Breast epithelium (tissue), 4 donors: ENCODE measurements at regions not wholly inside any gene's neighbourhood (a gene's known extent, or its start where the extent isn't known, plus 50 kb on each side); places are given as distances from the start of the nearest gene placed in this dataset.

Source experiments
- DNase-seq, 2 donors: peaks; one replicate each; pipeline ENCODE4 v3.0.0-alpha.2; 2019; ENCODE audit warnings: low spot score in 2 of 2
- H3K27ac ChIP-seq, 2 donors: fragments of 200-600 bp; sonication (generic) in 1 of 2; one replicate each; pipeline ENCODE4 v1.5.1; 2016 to 2019; ENCODE audit warnings: mild to moderate bottlenecking in 1 of 2
- H3K27me3 ChIP-seq, 2 donors: fragments of 200-600 bp; sonication (generic) in 1 of 2; one replicate each; pipeline versions ENCODE4 v1.5.1 to v1.6.0; 2017 to 2019; ENCODE audit warnings: control low read depth in 1 of 2, mild to moderate bottlenecking in 1 of 2
- H3K36me3 ChIP-seq: fragments of 200-600 bp; one replicate; pipeline ENCODE4 v1.5.1; 2019
- H3K4me1 ChIP-seq, 2 donors: fragments of 200-600 bp; sonication (generic); one replicate each; pipeline ENCODE4 v1.5.1; 2016 to 2019; ENCODE audit warnings: control low read depth in 1 of 2
- H3K4me3 ChIP-seq, 3 donors: fragments of 200-600 bp; sonication (generic); 1 replicate in 2 of 3; 2 replicates in 1 of 3; pipeline ENCODE4 v1.5.1; 2016 to 2019; ENCODE audit warnings: mild to moderate bottlenecking in 3 of 3, moderate library complexity in 2 of 3
- H3K9me3 ChIP-seq, 2 donors: fragments of 200-600 bp; sonication (generic) in 1 of 2; one replicate each; pipeline ENCODE4 v1.5.1; 2016 to 2019; ENCODE audit warnings: control low read depth in 1 of 2
- POLR2A ChIP-seq: fragments of 450-650 bp; IDR thresholded peaks from one replicate; pipeline ENCODE4 v1.6.1; 2016; ENCODE audit warnings: antibody characterized with exemption, mild to moderate bottlenecking, moderate library complexity
- POLR2AphosphoS5 ChIP-seq, 3 donors: sonication (generic); formaldehyde crosslinking; IDR thresholded peaks; one replicate each; pipeline ENCODE4 v1.6.1; 2017; ENCODE audit warnings: antibody characterized with exemption in 3 of 3
- intact Hi-C: fragments of 100-400 bp; cut with DNase I; formaldehyde crosslinking; loops from one replicate; pipeline ENCODE4 v1.15.1; 2023; ENCODE audit warnings: low total_unique reads
- TF ChIP-seq, protein P1 (sequence below), 3 donors: fragments of 450-650 bp; IDR thresholded peaks; one replicate each; pipeline ENCODE4 v1.5.1; 2016 to 2017; ENCODE audit warnings: antibody characterized with exemption in 3 of 3, mild to moderate bottlenecking in 3 of 3, moderate library complexity in 3 of 3

DNA sequence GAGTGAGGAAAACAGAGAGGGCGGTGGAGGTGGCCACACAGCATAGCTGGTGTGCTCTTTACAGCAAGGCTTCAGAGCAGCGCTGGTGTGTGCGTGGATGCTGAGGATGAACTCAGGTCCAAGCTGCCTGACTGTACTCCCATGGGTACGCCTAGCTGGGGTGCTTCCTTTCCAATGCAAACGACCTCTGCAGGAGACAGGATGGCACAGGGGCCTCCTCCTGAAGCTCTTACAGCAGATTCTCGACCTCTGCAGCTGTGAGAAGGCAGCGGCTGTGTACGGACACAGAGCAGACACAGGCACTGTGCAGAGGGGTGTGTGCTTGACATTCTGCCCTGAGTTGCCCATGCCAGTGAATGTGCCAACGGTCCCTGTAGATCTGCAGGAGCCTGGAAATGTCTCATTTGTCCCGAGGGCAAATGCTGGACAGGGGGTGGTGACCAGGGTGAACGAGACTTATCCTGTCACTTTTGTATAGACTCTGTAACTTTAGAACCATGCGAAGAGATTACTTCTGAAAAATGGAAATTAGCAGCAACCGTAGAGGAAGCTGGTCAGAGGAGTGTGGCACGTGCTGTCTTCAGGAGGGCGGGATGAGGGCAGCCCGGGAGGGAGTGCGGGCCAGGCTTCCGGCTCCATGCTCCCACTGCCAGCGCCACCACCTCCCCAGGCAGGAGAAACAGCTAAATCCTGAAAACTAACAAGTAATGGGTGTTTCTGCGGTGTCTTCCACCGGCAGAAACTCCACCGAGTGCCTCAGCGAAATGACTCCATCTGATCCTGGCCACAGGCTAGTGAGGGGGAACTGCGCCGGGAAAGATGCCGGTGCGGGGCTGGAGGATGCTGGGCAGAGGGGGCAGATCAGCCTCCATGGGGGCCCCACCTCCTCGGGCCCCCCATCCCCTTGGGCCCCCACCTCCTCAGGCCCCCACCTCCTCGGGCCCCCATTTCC lies 120.9 kb upstream of the RPS6KA2 start:
- no peak for DNase-seq
- Histone ChIP-seq H3K4me1 (no peaks in the 10 kb centered on the region), H3K27ac (no peak overlapping the region), H3K27me3 (peaks cover 0 to 3% of the 10 kb centered on the region in 2 donors), H3K9me3 (no peaks in the 10 kb centered on the region), H3K36me3 (no peaks in the 10 kb centered on the region), H3K4me3 (no peak overlapping the region)
- TF ChIP-seq, protein P1, sequence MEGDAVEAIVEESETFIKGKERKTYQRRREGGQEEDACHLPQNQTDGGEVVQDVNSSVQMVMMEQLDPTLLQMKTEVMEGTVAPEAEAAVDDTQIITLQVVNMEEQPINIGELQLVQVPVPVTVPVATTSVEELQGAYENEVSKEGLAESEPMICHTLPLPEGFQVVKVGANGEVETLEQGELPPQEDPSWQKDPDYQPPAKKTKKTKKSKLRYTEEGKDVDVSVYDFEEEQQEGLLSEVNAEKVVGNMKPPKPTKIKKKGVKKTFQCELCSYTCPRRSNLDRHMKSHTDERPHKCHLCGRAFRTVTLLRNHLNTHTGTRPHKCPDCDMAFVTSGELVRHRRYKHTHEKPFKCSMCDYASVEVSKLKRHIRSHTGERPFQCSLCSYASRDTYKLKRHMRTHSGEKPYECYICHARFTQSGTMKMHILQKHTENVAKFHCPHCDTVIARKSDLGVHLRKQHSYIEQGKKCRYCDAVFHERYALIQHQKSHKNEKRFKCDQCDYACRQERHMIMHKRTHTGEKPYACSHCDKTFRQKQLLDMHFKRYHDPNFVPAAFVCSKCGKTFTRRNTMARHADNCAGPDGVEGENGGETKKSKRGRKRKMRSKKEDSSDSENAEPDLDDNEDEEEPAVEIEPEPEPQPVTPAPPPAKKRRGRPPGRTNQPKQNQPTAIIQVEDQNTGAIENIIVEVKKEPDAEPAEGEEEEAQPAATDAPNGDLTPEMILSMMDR (IDR thresholded peaks at IDR 0.05) = no peak
- TF ChIP-seq POLR2AphosphoS5 (IDR thresholded peaks at IDR 0.05) (no peak), POLR2A (no peak)
- intact Hi-C loops = no loop called here

DNA sequence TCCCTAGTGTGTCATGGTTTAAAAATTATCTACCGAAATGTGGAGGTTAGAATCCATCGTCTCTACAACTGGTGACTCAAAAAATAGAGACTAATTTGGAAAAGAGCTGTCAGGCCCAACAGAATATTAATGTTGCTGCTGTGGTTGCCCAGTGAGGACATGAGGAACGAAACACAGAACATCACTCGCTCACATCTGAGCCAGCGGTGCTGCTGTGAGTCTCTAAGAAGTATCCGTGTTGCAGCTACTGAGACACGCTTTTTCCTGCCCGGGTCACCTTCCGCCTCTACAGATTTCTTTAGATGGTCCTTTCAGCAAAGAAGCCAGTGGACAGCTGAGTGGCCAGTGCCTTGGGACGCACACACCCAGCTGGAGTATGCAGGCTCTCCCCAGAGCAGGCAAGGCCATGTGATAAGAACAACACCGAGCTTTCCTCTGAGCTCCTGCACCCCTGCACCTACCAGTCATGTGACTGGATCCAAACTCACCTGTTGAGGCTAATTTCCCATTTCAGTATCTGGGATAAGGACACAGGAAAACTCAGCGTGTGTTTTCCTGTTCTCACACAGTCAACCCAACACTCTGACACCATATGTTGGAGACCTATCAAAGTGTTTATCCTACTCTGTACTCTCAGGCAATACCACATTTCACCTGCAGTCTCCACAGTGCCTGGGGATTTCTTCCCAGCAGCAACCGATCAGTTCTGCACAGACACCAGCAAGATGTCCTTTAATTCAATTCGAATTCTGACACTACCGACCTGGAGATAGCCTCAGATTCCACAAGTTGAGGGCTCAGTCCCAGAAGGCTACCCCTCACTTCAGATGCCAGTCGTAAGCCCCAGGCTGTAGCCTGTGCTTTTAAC lies 119.0 kb upstream of the RPS6KA2 start:
- intact Hi-C loops = no loop called here
- Histone ChIP-seq H3K4me3 (no peak overlapping the region), H3K36me3 (no peaks in the 10 kb centered on the region), H3K27ac (no peak overlapping the region), H3K9me3 (no peaks in the 10 kb centered on the region), H3K27me3 (peaks cover 0 to 3% of the 10 kb centered on the region in 2 donors), H3K4me1 (no peaks in the 10 kb centered on the region)
- DNase-seq = no peak
- TF ChIP-seq POLR2AphosphoS5 (IDR thresholded peaks at IDR 0.05) = no peak
- TF ChIP-seq, protein P1 (IDR thresholded peaks at IDR 0.05) = no peak
- no peak for TF ChIP-seq POLR2A

DNA sequence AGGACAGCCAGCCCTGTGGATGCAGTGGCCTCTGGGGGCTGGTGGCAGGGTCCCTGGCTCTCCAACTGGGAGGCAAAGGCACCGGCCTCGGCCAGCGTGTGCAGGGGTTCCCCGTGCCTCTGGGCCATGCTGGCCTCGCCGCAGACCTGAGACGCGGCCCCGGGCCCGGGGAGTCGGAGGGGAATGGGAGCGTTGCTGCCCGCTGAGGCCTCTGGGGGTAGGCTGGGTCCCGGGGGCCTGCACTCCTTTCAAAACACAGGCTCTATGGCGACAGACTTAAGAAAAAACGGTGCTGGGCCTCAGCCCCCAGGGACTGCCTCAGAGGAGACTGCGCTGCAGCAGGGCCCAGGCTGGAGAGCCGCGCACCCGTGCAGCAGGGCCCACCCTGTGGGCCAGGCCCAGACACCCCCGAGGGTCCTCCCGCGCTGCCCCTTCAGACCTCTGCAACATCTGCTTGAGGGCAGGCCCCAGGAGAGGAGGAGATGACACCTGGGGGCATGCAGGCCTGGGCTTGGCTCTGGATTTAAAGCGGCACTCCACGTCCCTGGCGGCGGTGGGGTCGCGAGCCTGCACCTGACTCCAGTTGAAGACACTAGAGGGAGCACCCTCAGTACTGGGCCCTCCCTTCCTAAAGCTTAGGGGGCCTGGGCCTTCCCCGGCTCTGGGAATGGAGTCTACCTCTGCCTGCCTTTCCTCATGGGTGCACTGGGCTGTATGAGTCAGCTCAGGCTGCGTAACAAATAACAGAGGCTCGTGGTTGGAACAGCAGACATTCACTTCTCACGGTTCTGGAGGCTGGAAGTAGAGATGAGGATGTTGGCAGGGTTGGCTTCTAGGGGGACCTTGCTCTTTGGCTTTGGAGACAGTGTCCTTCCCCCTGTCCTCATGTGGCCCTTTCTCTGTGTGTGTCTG lies 117.4 kb upstream of the RPS6KA2 start:
- Histone ChIP-seq H3K4me1 (no peaks in the 10 kb centered on the region), H3K27ac (no peak overlapping the region), H3K36me3 (no peaks in the 10 kb centered on the region), H3K4me3 (no peak overlapping the region), H3K9me3 (no peaks in the 10 kb centered on the region), H3K27me3 (peaks cover 0 to 3% of the 10 kb centered on the region in 2 donors)
- TF ChIP-seq POLR2A = no peak
- TF ChIP-seq, protein P1 (IDR thresholded peaks at IDR 0.05) = no peak
- no peak for TF ChIP-seq POLR2AphosphoS5 (IDR thresholded peaks at IDR 0.05)
- intact Hi-C loops = no loop called here
- DNase-seq = no peak

DNA sequence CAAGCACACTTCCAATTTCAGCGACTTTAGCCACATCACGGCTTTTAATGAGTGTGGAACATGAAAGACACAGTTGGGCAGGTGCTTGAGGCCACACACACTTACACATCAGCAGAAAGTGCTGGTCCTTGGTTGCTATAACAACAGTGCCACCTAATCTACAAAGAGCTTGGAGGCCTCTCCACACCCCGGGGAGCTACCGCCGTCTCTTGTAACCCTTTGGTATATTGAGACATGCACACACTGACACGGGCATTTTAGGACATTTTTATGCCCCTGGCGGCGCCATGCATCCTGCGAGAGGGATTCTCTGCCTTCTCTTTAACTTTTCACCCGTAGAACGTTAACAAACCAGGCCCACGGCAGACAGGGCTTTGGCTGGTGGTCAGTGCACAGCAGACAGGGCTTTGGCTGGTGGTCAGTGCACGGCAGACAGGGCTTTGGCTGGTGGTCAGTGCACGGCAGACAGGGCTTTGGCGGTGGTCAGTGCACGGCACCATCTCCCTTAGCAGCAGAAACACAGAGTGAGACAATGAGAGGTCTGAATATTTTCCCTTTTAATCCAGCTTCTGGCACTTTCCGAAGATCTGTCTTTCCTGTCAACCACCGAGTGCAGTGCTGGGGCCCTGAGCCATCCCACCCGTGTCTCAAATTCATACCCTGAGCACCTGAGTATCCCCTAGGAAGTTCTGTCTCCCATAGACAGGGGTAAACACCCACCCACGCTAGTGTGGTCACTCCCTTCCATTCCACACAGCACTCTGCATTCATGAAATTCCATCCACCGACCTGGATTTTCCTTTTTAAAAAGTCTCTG lies 116.6 kb upstream of the RPS6KA2 start:
- TF ChIP-seq, protein P1 (IDR thresholded peaks at IDR 0.05) = no peak
- TF ChIP-seq POLR2A (no peak), POLR2AphosphoS5 (IDR thresholded peaks at IDR 0.05) (no peak)
- intact Hi-C loops = no loop called here
- no peak overlapping the region for H3K4me3 ChIP-seq
- no peak overlapping the region for H3K27ac ChIP-seq
- no peaks in the 10 kb centered on the region for H3K4me1 ChIP-seq
- DNase-seq = no peak
- no peaks in the 10 kb centered on the region for H3K9me3 ChIP-seq
- H3K36me3 ChIP-seq = no peaks in the 10 kb centered on the region
- peaks cover 0 to 3% of the 10 kb centered on the region in 2 donors for H3K27me3 ChIP-seq
